ENCODE measurements at regions not wholly inside any gene's neighbourhood (a gene's known extent, or its start where the extent isn't known, plus 50 kb on each side); places are given as distances from the start of the nearest gene placed in this dataset.

GRCh38 chr13:73201626-73202025 lies 142.8 kb downstream of the KLF5 start:
- TF ChIP-seq, protein P1, sequence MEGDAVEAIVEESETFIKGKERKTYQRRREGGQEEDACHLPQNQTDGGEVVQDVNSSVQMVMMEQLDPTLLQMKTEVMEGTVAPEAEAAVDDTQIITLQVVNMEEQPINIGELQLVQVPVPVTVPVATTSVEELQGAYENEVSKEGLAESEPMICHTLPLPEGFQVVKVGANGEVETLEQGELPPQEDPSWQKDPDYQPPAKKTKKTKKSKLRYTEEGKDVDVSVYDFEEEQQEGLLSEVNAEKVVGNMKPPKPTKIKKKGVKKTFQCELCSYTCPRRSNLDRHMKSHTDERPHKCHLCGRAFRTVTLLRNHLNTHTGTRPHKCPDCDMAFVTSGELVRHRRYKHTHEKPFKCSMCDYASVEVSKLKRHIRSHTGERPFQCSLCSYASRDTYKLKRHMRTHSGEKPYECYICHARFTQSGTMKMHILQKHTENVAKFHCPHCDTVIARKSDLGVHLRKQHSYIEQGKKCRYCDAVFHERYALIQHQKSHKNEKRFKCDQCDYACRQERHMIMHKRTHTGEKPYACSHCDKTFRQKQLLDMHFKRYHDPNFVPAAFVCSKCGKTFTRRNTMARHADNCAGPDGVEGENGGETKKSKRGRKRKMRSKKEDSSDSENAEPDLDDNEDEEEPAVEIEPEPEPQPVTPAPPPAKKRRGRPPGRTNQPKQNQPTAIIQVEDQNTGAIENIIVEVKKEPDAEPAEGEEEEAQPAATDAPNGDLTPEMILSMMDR (IDR thresholded peaks at IDR 0.05; ENCODE audit: insufficient read depth, low read depth, low read length): no peak
- TF ChIP-seq EZH2 (IDR thresholded peaks at IDR 0.05; ENCODE audit: insufficient read depth, low read length): no peak
